NT2/D1 (cell line): ENCODE measurements at regions not wholly inside any gene's neighbourhood (a gene's known extent, or its start where the extent isn't known, plus 50 kb on each side); places are given as distances from the start of the nearest gene placed in this dataset.

Experiments
- DNase-seq: peaks from one replicate; pipeline ENCODE4 v3.0.0-alpha.2; 2011; ENCODE audit warnings: low read depth, low spot score
- H3K27me3 ChIP-seq: 2 replicates; pipeline ENCODE4 v1.6.0; 2011; ENCODE audit warnings: mild to moderate bottlenecking; ENCODE audit not compliant: insufficient read length, insufficient read depth
- H3K36me3 ChIP-seq: 2 replicates; pipeline ENCODE4 v1.6.1; 2011; ENCODE audit warnings: mild to moderate bottlenecking, low read length, mixed read lengths; ENCODE audit not compliant: insufficient read depth, insufficient read length
- H3K4me1 ChIP-seq: 2 replicates; pipeline ENCODE4 v1.5.1; 2011; ENCODE audit not compliant: insufficient read depth, insufficient read length
- H3K4me3 ChIP-seq: 2 replicates; pipeline ENCODE4 v1.5.1; 2011; ENCODE audit warnings: low read depth; ENCODE audit not compliant: insufficient read length
- H3K9ac ChIP-seq: 2 replicates; pipeline ENCODE4 v1.6.0; 2011; ENCODE audit warnings: low read depth; ENCODE audit not compliant: insufficient read length
- H3K9me3 ChIP-seq: 2 replicates; pipeline ENCODE4 v1.5.1; 2011; ENCODE audit warnings: mild to moderate bottlenecking, low read length; ENCODE audit not compliant: insufficient read depth
- SUZ12 ChIP-seq: IDR thresholded peaks from 2 replicates; pipeline ENCODE4 v1.6.1; 2011; ENCODE audit not compliant: insufficient read length, insufficient read depth; ENCODE audit errors: extremely low read depth
- YY1 ChIP-seq: IDR thresholded peaks from 2 replicates; pipeline ENCODE4 v1.6.1; 2011; ENCODE audit not compliant: insufficient read length, insufficient read depth
- ZNF274 ChIP-seq: IDR thresholded peaks from 2 replicates; pipeline ENCODE4 v1.6.1; 2011; ENCODE audit warnings: mild to moderate bottlenecking, low read depth, low read length

GRCh38 chr7:18202315-18203045 is 174.8 kb upstream of the PRPS1L1 start:
- no peak overlapping the region for H3K9ac ChIP-seq
- no peaks in the 10 kb centered on the region for H3K9me3 ChIP-seq
- no peak for DNase-seq
- H3K27me3 ChIP-seq, result no peaks in the 10 kb centered on the region
- no peaks in the 10 kb centered on the region for H3K36me3 ChIP-seq
- no peak overlapping the region for H3K4me3 ChIP-seq
- no peaks in the 10 kb centered on the region for H3K4me1 ChIP-seq
- no peak for TF ChIP-seq YY1

- no peaks in the 10 kb centered on the region for H3K36me3 ChIP-seq
- DNase-seq, result no peak
- TF ChIP-seq ZNF274 (no peak), SUZ12 (no peak), YY1 (no peak)
- no peak overlapping the region for H3K9ac ChIP-seq
- no peaks in the 10 kb centered on the region for H3K4me1 ChIP-seq
- H3K4me3 ChIP-seq, result no peak overlapping the region
- no peaks in the 10 kb centered on the region for H3K27me3 ChIP-seq
- no peaks in the 10 kb centered on the region for H3K9me3 ChIP-seq
These were observed 178.7 kb upstream of the PRPS1L1 start for GRCh38 chr7:18206331-18206730.

- H3K36me3 ChIP-seq, result no peaks in the 10 kb centered on the region
- no peak overlapping the region for H3K4me3 ChIP-seq
- no peak for TF ChIP-seq YY1
- TF ChIP-seq SUZ12, result no peak
- H3K27me3 ChIP-seq, result no peaks in the 10 kb centered on the region
- H3K4me1 ChIP-seq, result no peaks in the 10 kb centered on the region
- no peak overlapping the region for H3K9ac ChIP-seq
- H3K9me3 ChIP-seq, result no peaks in the 10 kb centered on the region
- no peak for DNase-seq
These were observed 181.3 kb upstream of the PRPS1L1 start for GRCh38 chr7:18208921-18209320.

- Histone ChIP-seq H3K9ac (no peak overlapping the region), H3K36me3 (no peaks in the 10 kb centered on the region), H3K27me3 (no peaks in the 10 kb centered on the region), H3K9me3 (no peaks in the 10 kb centered on the region), H3K4me3 (no peak overlapping the region), H3K4me1 (no peaks in the 10 kb centered on the region)
- DNase-seq, result no peak
- TF ChIP-seq YY1, result no peak
- no peak for TF ChIP-seq SUZ12
- no peak for TF ChIP-seq ZNF274
These were observed 182.7 kb upstream of the PRPS1L1 start for GRCh38 chr7:18210377-18210776.

- TF ChIP-seq YY1 (no peak), ZNF274 (no peak), SUZ12 (no peak)
- H3K27me3 ChIP-seq, result no peaks in the 10 kb centered on the region
These were observed 183.1 kb upstream of the PRPS1L1 start for GRCh38 chr7:18210788-18211187.

GRCh38 chr7:18212308-18212707 is 184.7 kb upstream of the PRPS1L1 start:
- Histone ChIP-seq H3K4me3 (no peak overlapping the region), H3K9ac (no peak overlapping the region), H3K4me1 (no peaks in the 10 kb centered on the region), H3K27me3 (no peaks in the 10 kb centered on the region), H3K36me3 (no peaks in the 10 kb centered on the region), H3K9me3 (no peaks in the 10 kb centered on the region)
- TF ChIP-seq YY1 (no peak), ZNF274 (no peak), SUZ12 (no peak)
- DNase-seq, result no peak

More at GRCh38 chr7:18210788-18211187, 183.1 kb upstream of the PRPS1L1 start:
- Histone ChIP-seq H3K9ac (no peak overlapping the region), H3K4me1 (no peaks in the 10 kb centered on the region), H3K4me3 (no peak overlapping the region), H3K36me3 (no peaks in the 10 kb centered on the region), H3K9me3 (no peaks in the 10 kb centered on the region)
- DNase-seq, result no peak

GRCh38 chr7:18212758-18213157 is 185.1 kb upstream of the PRPS1L1 start:
- Histone ChIP-seq H3K9me3 (no peaks in the 10 kb centered on the region), H3K4me1 (no peaks in the 10 kb centered on the region), H3K36me3 (no peaks in the 10 kb centered on the region), H3K27me3 (no peaks in the 10 kb centered on the region), H3K9ac (no peak overlapping the region), H3K4me3 (no peak overlapping the region)
- no peak for DNase-seq
- TF ChIP-seq SUZ12, result no peak
- no peak for TF ChIP-seq ZNF274
- TF ChIP-seq YY1, result no peak
